ENCODE measurements at regions not wholly inside any gene's neighbourhood (a gene's known extent, or its start where the extent isn't known, plus 50 kb on each side); places are given as distances from the start of the nearest gene placed in this dataset.
"Not testable (repeated sequence)": the region's sequence is repeated elsewhere in the genome, so short reads cannot be mapped to it uniquely, and the experiment has no call there.

GRCh38 chr15:96146726-96147125, 183.8 kb upstream of the NR2F2 start:
- no peaks in the 10 kb centered on the region for H3K9me3 Mint-ChIP-seq (ENCODE audit: unreplicated experiment)
- no peaks in the 10 kb centered on the region for H3K36me3 Mint-ChIP-seq (ENCODE audit: unreplicated experiment)
- no peak overlapping the region for H3K27ac Mint-ChIP-seq (ENCODE audit: unreplicated experiment)
- no peaks in the 10 kb centered on the region for H3K27me3 Mint-ChIP-seq (ENCODE audit: unreplicated experiment)
- H3K4me3 Mint-ChIP-seq (ENCODE audit: unreplicated experiment), result no peak overlapping the region
- no peak for DNase-seq
- H3K4me1 Mint-ChIP-seq (ENCODE audit: low read depth, unreplicated experiment), result no peaks in the 10 kb centered on the region
- no peak for TF ChIP-seq CTCF (IDR thresholded peaks at IDR 0.05; ENCODE audit: partially characterized antibody, unreplicated experiment)

GRCh38 chr15:96147267-96147666, 183.2 kb upstream of the NR2F2 start:
- Mint-ChIP-seq H3K27ac (ENCODE audit: unreplicated experiment) (no peak overlapping the region), H3K4me1 (ENCODE audit: low read depth, unreplicated experiment) (no peaks in the 10 kb centered on the region), H3K4me3 (ENCODE audit: unreplicated experiment) (no peak overlapping the region), H3K36me3 (ENCODE audit: unreplicated experiment) (no peaks in the 10 kb centered on the region), H3K27me3 (ENCODE audit: unreplicated experiment) (no peaks in the 10 kb centered on the region), H3K9me3 (ENCODE audit: unreplicated experiment) (no peaks in the 10 kb centered on the region)
- no peak for DNase-seq
- no peak for TF ChIP-seq CTCF (IDR thresholded peaks at IDR 0.05; ENCODE audit: partially characterized antibody, unreplicated experiment)

GRCh38 chr15:96150254-96150653, 180.2 kb upstream of the NR2F2 start:
- DNase-seq, result no peak
- Mint-ChIP-seq H3K36me3 (ENCODE audit: unreplicated experiment) (no peaks in the 10 kb centered on the region), H3K4me1 (ENCODE audit: low read depth, unreplicated experiment) (no peaks in the 10 kb centered on the region), H3K4me3 (ENCODE audit: unreplicated experiment) (no peak overlapping the region), H3K9me3 (ENCODE audit: unreplicated experiment) (no peaks in the 10 kb centered on the region), H3K27ac (ENCODE audit: unreplicated experiment) (no peak overlapping the region), H3K27me3 (ENCODE audit: unreplicated experiment) (no peaks in the 10 kb centered on the region)
- no peak for TF ChIP-seq CTCF (IDR thresholded peaks at IDR 0.05; ENCODE audit: partially characterized antibody, unreplicated experiment)

- H3K4me1 Mint-ChIP-seq (ENCODE audit: low read depth, unreplicated experiment); H3K27me3 Mint-ChIP-seq (ENCODE audit: unreplicated experiment); H3K36me3 Mint-ChIP-seq (ENCODE audit: unreplicated experiment); H3K9me3 Mint-ChIP-seq (ENCODE audit: unreplicated experiment); H3K4me3 Mint-ChIP-seq (ENCODE audit: unreplicated experiment); H3K27ac Mint-ChIP-seq (ENCODE audit: unreplicated experiment); DNase-seq: not testable (repeated sequence)
Measured at GRCh38 chr15:96151749-96152148, 178.8 kb upstream of the NR2F2 start.

- no peaks in the 10 kb centered on the region for H3K36me3 Mint-ChIP-seq (ENCODE audit: unreplicated experiment)
- H3K27me3 Mint-ChIP-seq (ENCODE audit: unreplicated experiment), result no peaks in the 10 kb centered on the region
- H3K27ac Mint-ChIP-seq (ENCODE audit: unreplicated experiment), result no peak overlapping the region
- no peak overlapping the region for H3K4me3 Mint-ChIP-seq (ENCODE audit: unreplicated experiment)
- no peaks in the 10 kb centered on the region for H3K4me1 Mint-ChIP-seq (ENCODE audit: low read depth, unreplicated experiment)
- DNase-seq, result no peak
- no peak for TF ChIP-seq CTCF (IDR thresholded peaks at IDR 0.05; ENCODE audit: partially characterized antibody, unreplicated experiment)
- H3K9me3 Mint-ChIP-seq (ENCODE audit: unreplicated experiment), result no peaks in the 10 kb centered on the region
Measured at GRCh38 chr15:96153929-96154328, 176.6 kb upstream of the NR2F2 start.

- Mint-ChIP-seq H3K4me1 (ENCODE audit: low read depth, unreplicated experiment) (no peaks in the 10 kb centered on the region), H3K9me3 (ENCODE audit: unreplicated experiment) (no peaks in the 10 kb centered on the region), H3K4me3 (ENCODE audit: unreplicated experiment) (no peak overlapping the region), H3K27ac (ENCODE audit: unreplicated experiment) (no peak overlapping the region), H3K36me3 (ENCODE audit: unreplicated experiment) (no peaks in the 10 kb centered on the region), H3K27me3 (ENCODE audit: unreplicated experiment) (no peaks in the 10 kb centered on the region)
- no peak for DNase-seq
- no peak for TF ChIP-seq CTCF (IDR thresholded peaks at IDR 0.05; ENCODE audit: partially characterized antibody, unreplicated experiment)
Measured at GRCh38 chr15:96158938-96159337, 171.6 kb upstream of the NR2F2 start.

All from glutamatergic neuron (in vitro differentiated cells).